Parathyroid adenoma (tissue), 2 donors: ENCODE measurements at regions not wholly inside any gene's neighbourhood (a gene's known extent, or its start where the extent isn't known, plus 50 kb on each side); places are given as distances from the start of the nearest gene placed in this dataset.
A peak's percentile ranks its signal among the peaks of the same experiment; 100 is the strongest.
"Not testable (repeated sequence)": the region's sequence is repeated elsewhere in the genome, so short reads cannot be mapped to it uniquely, and the experiment has no call there.

Experiments used
- H2AFZ ChIP-seq: fragments of 300-600 bp; sonication (generic); one replicate; pipeline ENCODE4 v1.7.0; 2017; ENCODE audit warnings: antibody characterized with exemption, mild to moderate bottlenecking
- H3K27ac ChIP-seq: fragments of 300-600 bp; sonication (generic); one replicate; pipeline ENCODE4 v1.7.0; 2017
- H3K27me3 ChIP-seq: fragments of 300-600 bp; sonication (generic); one replicate; pipeline ENCODE4 v1.7.0; 2017; ENCODE audit warnings: low read length; ENCODE audit not compliant: control insufficient read depth, insufficient read depth
- H3K36me3 ChIP-seq: fragments of 300-600 bp; sonication (generic); one replicate; pipeline ENCODE4 v1.7.0; 2017; ENCODE audit warnings: low read length; ENCODE audit not compliant: control insufficient read depth, insufficient read depth
- H3K4me1 ChIP-seq: fragments of 300-600 bp; sonication (generic); one replicate; pipeline ENCODE4 v1.7.0; 2017; ENCODE audit warnings: control low read depth
- H3K4me2 ChIP-seq: fragments of 300-600 bp; sonication (generic); one replicate; pipeline ENCODE4 v1.7.0; 2017; ENCODE audit warnings: low read length
- H3K4me3 ChIP-seq: fragments of 300-600 bp; sonication (generic); one replicate; pipeline ENCODE4 v1.7.0; 2017; ENCODE audit warnings: low read depth, low read length
- H3K79me2 ChIP-seq: fragments of 300-600 bp; sonication (generic); one replicate; pipeline ENCODE4 v1.7.0; 2017; ENCODE audit warnings: control low read depth
- H3K9ac ChIP-seq: fragments of 300-600 bp; sonication (generic); one replicate; pipeline ENCODE4 v1.7.0; 2017; ENCODE audit warnings: mild to moderate bottlenecking
- H3K9me3 ChIP-seq: fragments of 300-600 bp; sonication (generic); one replicate; pipeline ENCODE4 v1.7.0; 2017; ENCODE audit warnings: low read length; ENCODE audit not compliant: control insufficient read depth
- donor health status: primary hyperparathyroidism.

- not testable (repeated sequence) for H3K4me3 ChIP-seq, H3K9ac ChIP-seq, H2AFZ ChIP-seq, H3K36me3 ChIP-seq, H3K27ac ChIP-seq, H3K4me1 ChIP-seq, H3K4me2 ChIP-seq, H3K27me3 ChIP-seq, H3K79me2 ChIP-seq, H3K9me3 ChIP-seq
These were observed 508.5 kb downstream of the FOXD4L4 start for GRCh38 chr9:66245481-66245880.

DNA sequence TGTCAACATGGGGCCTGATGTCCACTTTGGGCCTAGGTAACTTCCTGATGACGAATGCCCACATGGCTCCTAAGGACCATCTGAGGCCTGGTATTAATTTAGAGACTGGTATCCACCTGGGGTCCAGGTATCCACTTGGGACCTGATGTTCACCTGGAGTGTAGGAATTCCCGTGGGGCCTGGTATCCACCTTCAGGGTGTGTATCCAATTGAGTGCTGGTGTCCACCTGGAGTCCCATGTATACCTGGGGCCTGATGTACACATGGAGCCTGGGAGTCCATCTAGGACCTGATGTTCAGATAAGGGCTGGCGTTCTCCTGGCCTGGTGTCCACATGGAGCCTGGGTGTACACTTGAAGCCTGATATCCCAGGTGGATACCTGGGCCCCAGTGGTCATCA is 520.6 kb downstream of the FOXD4L4 start:
- not testable (repeated sequence) for H3K4me2 ChIP-seq, H3K9me3 ChIP-seq, H3K36me3 ChIP-seq, H3K9ac ChIP-seq, H3K79me2 ChIP-seq, H3K27me3 ChIP-seq, H3K4me3 ChIP-seq, H3K4me1 ChIP-seq, H3K27ac ChIP-seq, H2AFZ ChIP-seq

GRCh38 chr9:66261576-66261975 is 524.6 kb downstream of the FOXD4L4 start:
- H3K9ac ChIP-seq, H3K79me2 ChIP-seq, H3K4me2 ChIP-seq: not testable (repeated sequence)

DNA sequence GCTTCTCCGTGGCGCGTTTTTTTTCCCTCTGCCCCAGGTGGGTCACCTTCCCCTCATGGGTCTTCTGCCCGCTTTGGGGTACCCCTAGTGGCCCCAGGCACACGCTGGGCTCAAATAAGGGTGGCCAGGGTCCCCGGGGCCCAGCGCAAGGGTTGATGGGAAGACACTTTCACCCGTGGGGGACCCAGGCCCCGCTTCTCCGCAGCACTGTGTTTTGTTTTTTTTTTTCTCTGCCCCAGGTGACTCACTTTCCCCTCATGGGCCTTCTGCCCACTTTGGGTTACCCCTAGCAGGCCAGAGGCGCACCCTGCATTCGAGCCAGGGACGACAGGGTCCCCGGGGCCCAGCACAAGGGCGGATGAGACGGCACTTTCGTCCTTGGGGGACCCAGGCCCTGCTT is 526.7 kb downstream of the FOXD4L4 start:
- not testable (repeated sequence) for H2AFZ ChIP-seq, H3K36me3 ChIP-seq, H3K9me3 ChIP-seq, H3K4me3 ChIP-seq, H3K79me2 ChIP-seq, H3K27me3 ChIP-seq, H3K9ac ChIP-seq, H3K4me2 ChIP-seq, H3K4me1 ChIP-seq, H3K27ac ChIP-seq

More at GRCh38 chr9:66261576-66261975, 524.6 kb downstream of the FOXD4L4 start:
- H2AFZ ChIP-seq, H3K27ac ChIP-seq, H3K9me3 ChIP-seq, H3K4me3 ChIP-seq, H3K36me3 ChIP-seq, H3K4me1 ChIP-seq, H3K27me3 ChIP-seq: not testable (repeated sequence)

- H3K27me3 ChIP-seq, H3K27ac ChIP-seq, H3K4me2 ChIP-seq, H2AFZ ChIP-seq, H3K79me2 ChIP-seq, H3K4me1 ChIP-seq, H3K9ac ChIP-seq, H3K9me3 ChIP-seq, H3K4me3 ChIP-seq, H3K36me3 ChIP-seq: not testable (repeated sequence)
These were observed 527.8 kb downstream of the FOXD4L4 start for GRCh38 chr9:66264786-66265185.

GRCh38 chr9:66266202-66266601 is 529.3 kb downstream of the FOXD4L4 start:
- H3K9ac ChIP-seq, H3K9me3 ChIP-seq, H3K79me2 ChIP-seq, H3K4me2 ChIP-seq, H3K36me3 ChIP-seq, H3K4me3 ChIP-seq, H2AFZ ChIP-seq, H3K4me1 ChIP-seq, H3K27ac ChIP-seq, H3K27me3 ChIP-seq: not testable (repeated sequence)

- H3K4me1 ChIP-seq, H3K9me3 ChIP-seq: not testable (repeated sequence)
These were observed 530.0 kb downstream of the FOXD4L4 start for GRCh38 chr9:66266856-66267430.

DNA sequence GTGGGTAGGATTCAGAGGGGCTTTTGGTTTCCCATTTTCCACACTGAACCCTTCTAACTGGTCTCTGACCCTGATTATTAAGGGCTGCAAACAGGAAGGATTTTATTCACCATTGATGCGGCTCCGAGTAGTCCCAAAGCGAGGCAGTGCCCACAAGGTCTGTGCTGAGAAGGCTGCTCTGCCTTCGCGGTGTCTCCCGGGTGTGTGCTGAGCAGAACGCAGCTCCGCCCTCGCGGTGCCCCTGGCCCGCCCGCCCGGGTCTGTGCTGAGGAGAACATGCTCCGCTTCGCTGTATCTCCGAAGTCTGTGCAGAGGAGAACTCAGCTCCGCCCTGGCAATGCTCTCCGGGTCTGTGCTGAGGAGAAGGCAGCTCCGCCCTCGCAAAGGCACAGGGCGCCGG is 530.7 kb downstream of the FOXD4L4 start:
- H3K79me2 ChIP-seq, H3K27ac ChIP-seq, H3K27me3 ChIP-seq, H3K9ac ChIP-seq, H3K9me3 ChIP-seq, H3K4me2 ChIP-seq, H2AFZ ChIP-seq, H3K36me3 ChIP-seq, H3K4me3 ChIP-seq, H3K4me1 ChIP-seq: not testable (repeated sequence)

More at GRCh38 chr9:66266856-66267430, 530.0 kb downstream of the FOXD4L4 start:
- not testable (repeated sequence) for H2AFZ ChIP-seq, H3K4me3 ChIP-seq, H3K4me2 ChIP-seq, H3K79me2 ChIP-seq, H3K27me3 ChIP-seq, H3K9ac ChIP-seq, H3K27ac ChIP-seq, H3K36me3 ChIP-seq

- not testable (repeated sequence) for H3K9ac ChIP-seq, H3K4me3 ChIP-seq, H3K4me1 ChIP-seq, H3K79me2 ChIP-seq, H3K27me3 ChIP-seq, H3K27ac ChIP-seq, H3K9me3 ChIP-seq, H3K36me3 ChIP-seq, H3K4me2 ChIP-seq, H2AFZ ChIP-seq
These were observed 532.1 kb downstream of the FOXD4L4 start for GRCh38 chr9:66269024-66269423.

- H3K4me2 ChIP-seq, H3K4me1 ChIP-seq, H3K36me3 ChIP-seq, H3K9me3 ChIP-seq, H3K4me3 ChIP-seq, H3K9ac ChIP-seq, H3K27me3 ChIP-seq, H3K79me2 ChIP-seq: not testable (repeated sequence)
- Histone ChIP-seq H2AFZ (peak overlapping the region; percentile 80), H3K27ac (peak overlapping the region; percentile 77)
These were observed 532.8 kb downstream of the FOXD4L4 start for GRCh38 chr9:66269783-66270182.

DNA sequence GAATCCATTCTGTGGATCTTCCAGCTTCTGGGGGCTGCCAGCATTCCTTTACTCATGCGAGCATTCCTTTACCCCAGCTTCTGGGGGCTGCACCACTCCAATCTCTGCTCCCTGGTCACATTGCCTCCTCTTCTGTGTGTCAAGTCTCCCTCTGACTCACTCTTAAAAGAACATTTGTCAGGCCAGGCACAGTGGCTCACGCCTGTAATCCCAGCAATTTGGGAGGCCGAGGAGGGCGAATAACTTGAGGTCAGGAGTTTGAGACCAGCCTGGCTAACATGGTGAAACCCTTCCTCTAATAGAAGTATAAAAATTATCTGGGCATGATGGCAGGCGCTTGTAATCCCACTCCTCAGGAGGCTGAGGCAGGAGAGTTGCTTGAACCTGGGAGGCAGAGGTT is 541.9 kb downstream of the FOXD4L4 start:
- H3K27ac ChIP-seq, H3K4me2 ChIP-seq, H3K36me3 ChIP-seq, H3K9me3 ChIP-seq, H3K27me3 ChIP-seq, H3K4me1 ChIP-seq, H3K79me2 ChIP-seq, H3K9ac ChIP-seq, H2AFZ ChIP-seq, H3K4me3 ChIP-seq: not testable (repeated sequence)
